ENCODE measurements at regions not wholly inside any gene's neighbourhood (a gene's known extent, or its start where the extent isn't known, plus 50 kb on each side); places are given as distances from the start of the nearest gene placed in this dataset.

GRCh38 chr20:43255877-43256276 lies 66.2 kb upstream of the PTPRT start:
- TF ChIP-seq CTCF (IDR thresholded peaks at IDR 0.05; ENCODE audit: borderline replicate concordance, extremely low read depth, low read length, poor library complexity, severe bottlenecking) (no peak), EZH2 (IDR thresholded peaks at IDR 0.05; ENCODE audit: borderline replicate concordance, low read depth, low read length, severe bottlenecking) (no peak)
